ENCODE measurements at regions not wholly inside any gene's neighbourhood (a gene's known extent, or its start where the extent isn't known, plus 50 kb on each side); places are given as distances from the start of the nearest gene placed in this dataset.

DNA sequence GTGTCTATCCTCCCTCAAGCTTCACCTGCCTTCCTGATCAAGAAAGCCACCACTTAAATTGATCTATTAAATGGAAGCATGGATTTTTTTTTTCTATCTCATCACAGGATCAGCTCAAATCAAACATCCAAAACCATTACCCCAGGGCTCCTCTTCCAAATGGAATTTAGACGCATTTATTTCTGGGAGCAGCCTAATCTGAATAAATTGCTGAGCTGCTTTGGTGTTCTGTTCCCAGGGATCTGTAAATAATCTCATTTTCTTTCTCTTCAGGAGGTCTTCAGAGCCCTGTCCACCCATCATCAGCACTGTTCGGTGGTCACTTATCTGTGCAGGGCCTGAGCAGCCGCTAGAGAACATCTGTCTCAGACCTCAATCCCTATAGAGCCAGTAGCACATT, 695.4 kb upstream of the TMEM132C start:
- Histone ChIP-seq H3K27ac (no peak overlapping the region), H3K36me3 (no peaks in the 10 kb centered on the region), H3K27me3 (peaks cover 0 to 17% (median 0%) of the 10 kb centered on the region in 9 donors), H3K9me3 (no peaks in the 10 kb centered on the region), H3K4me3 (no peak overlapping the region), H3K4me1 (no peaks in the 10 kb centered on the region)
- TF ChIP-seq POLR2A (IDR thresholded peaks at IDR 0.05), result no peak
- TF ChIP-seq, protein P1, sequence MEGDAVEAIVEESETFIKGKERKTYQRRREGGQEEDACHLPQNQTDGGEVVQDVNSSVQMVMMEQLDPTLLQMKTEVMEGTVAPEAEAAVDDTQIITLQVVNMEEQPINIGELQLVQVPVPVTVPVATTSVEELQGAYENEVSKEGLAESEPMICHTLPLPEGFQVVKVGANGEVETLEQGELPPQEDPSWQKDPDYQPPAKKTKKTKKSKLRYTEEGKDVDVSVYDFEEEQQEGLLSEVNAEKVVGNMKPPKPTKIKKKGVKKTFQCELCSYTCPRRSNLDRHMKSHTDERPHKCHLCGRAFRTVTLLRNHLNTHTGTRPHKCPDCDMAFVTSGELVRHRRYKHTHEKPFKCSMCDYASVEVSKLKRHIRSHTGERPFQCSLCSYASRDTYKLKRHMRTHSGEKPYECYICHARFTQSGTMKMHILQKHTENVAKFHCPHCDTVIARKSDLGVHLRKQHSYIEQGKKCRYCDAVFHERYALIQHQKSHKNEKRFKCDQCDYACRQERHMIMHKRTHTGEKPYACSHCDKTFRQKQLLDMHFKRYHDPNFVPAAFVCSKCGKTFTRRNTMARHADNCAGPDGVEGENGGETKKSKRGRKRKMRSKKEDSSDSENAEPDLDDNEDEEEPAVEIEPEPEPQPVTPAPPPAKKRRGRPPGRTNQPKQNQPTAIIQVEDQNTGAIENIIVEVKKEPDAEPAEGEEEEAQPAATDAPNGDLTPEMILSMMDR (IDR thresholded peaks at IDR 0.05), result no peak
- ATAC-seq (no peak), DNase-seq (no peak)
- WGBS, 4 donors, result 52 to 67% (median 60%) methylated on average over 3 of the region's 3 CpGs
- intact Hi-C loops (cut with DNase I), result no loop called here

- Histone ChIP-seq H3K4me3 (no peak overlapping the region), H3K36me3 (no peaks in the 10 kb centered on the region), H3K27me3 (peaks cover 0 to 21% (median 0%) of the 10 kb centered on the region in 9 donors), H3K4me1 (no peaks in the 10 kb centered on the region), H3K27ac (no peak overlapping the region), H3K9me3 (no peaks in the 10 kb centered on the region)
- intact Hi-C loops (cut with DNase I), result no loop called here
- 79 to 94% (median 89%) methylated on average over 1 of the region's 1 CpG for WGBS, 4 donors
- DNase-seq, result no peak
- TF ChIP-seq, protein P1 (IDR thresholded peaks at IDR 0.05), result no peak
- no peak for TF ChIP-seq POLR2A (IDR thresholded peaks at IDR 0.05)
- ATAC-seq, result no peak
Measured at GRCh38 chr12:127579446-127579845, 687.5 kb upstream of the TMEM132C start.

- intact Hi-C loops (cut with DNase I), result no loop called here
- WGBS, 4 donors, result 50 to 70% (median 62%) methylated on average over 6 of the region's 6 CpGs
- H3K27me3 ChIP-seq, result peaks cover 0 to 2% (median 0%) of the 10 kb centered on the region in 9 donors
Measured at GRCh38 chr12:127582074-127582473, 684.9 kb upstream of the TMEM132C start.

GRCh38 chr12:127583041-127583440, 683.9 kb upstream of the TMEM132C start:
- Histone ChIP-seq H3K4me1 (no peaks in the 10 kb centered on the region), H3K27me3 (no peaks in the 10 kb centered on the region), H3K36me3 (no peaks in the 10 kb centered on the region), H3K4me3 (no peak overlapping the region), H3K27ac (no peak overlapping the region), H3K9me3 (no peaks in the 10 kb centered on the region)
- WGBS, 4 donors, result 71 to 82% (median 80%) methylated on average over 4 of the region's 4 CpGs
- intact Hi-C loops (cut with DNase I), result no loop called here
- DNase-seq (no peak), ATAC-seq (no peak)
- TF ChIP-seq POLR2A (IDR thresholded peaks at IDR 0.05), result no peak
- TF ChIP-seq, protein P1 (IDR thresholded peaks at IDR 0.05), result no peak

More at GRCh38 chr12:127582074-127582473, 684.9 kb upstream of the TMEM132C start:
- DNase-seq (no peak), ATAC-seq (no peak)
- no peak overlapping the region for H3K4me3 ChIP-seq
- no peaks in the 10 kb centered on the region for H3K4me1 ChIP-seq
- H3K9me3 ChIP-seq, result no peaks in the 10 kb centered on the region
- H3K27ac ChIP-seq, result no peak overlapping the region
- TF ChIP-seq, protein P1 (IDR thresholded peaks at IDR 0.05), result no peak
- no peaks in the 10 kb centered on the region for H3K36me3 ChIP-seq

Measured in heart left ventricle (tissue), 16 donors.